NCI-H2227 (cell line): ENCODE measurements at regions not wholly inside any gene's neighbourhood (a gene's known extent, or its start where the extent isn't known, plus 50 kb on each side); places are given as distances from the start of the nearest gene placed in this dataset.
"Not testable (repeated sequence)": the region's sequence is repeated elsewhere in the genome, so short reads cannot be mapped to it uniquely, and the experiment has no call there.

Source experiments
- DNase-seq: peaks from one replicate; lab custom pipeline; 2025; ENCODE audit not compliant: unreplicated experiment; lab: John Stamatoyannopoulos, UW

DNA sequence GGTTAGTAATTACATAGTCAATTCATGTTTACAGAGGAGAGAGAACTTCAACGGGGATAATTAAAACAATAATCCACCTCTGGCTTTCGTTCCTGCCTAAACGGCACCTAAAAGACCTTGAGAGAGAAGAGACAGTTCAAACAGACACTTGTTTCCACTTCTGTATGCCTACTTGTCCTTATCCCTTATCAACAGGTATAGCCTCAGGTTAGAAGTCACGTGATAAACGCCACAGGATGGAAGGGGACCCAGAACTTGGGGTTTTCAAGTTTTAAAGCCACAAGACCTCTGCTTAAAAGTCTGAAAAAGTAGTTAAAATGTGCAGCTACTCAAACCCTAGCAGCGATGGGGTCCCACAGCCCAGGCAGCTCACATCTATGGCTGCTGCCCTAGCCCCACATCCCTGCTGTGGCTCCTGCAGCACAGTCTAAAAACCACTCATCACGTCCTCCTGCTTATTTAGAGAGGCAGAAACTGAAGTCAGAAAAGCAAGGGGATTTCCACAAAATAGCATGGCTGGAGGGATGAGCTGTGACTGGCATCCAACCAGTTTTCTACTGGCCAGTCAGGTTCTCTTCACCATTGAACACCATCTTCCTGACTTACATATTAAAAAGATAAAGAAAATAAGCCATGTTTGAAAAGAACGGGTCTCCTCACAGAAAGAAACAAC, 51.2 kb upstream of the SEC16B start:
- no peak for DNase-seq

DNA sequence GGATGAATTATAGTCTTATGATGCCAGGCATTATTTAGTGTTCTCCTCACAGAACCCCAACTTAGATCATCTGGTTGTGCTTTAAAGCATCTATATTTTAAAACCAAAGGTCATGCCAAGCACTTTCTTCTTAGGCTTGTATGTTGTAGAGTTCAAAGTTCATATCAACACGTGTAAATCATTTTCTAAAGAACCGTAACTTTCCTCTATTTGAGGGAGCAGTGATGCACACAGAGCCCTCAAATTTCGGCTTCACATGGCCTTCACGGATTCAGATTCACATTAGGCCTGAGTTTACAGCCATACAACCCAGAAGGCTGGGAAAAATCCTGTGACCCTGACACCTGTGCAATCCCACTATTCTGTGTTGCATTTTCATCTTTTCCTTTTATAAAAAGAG, 52.1 kb upstream of the SEC16B start:
- no peak for DNase-seq

DNA sequence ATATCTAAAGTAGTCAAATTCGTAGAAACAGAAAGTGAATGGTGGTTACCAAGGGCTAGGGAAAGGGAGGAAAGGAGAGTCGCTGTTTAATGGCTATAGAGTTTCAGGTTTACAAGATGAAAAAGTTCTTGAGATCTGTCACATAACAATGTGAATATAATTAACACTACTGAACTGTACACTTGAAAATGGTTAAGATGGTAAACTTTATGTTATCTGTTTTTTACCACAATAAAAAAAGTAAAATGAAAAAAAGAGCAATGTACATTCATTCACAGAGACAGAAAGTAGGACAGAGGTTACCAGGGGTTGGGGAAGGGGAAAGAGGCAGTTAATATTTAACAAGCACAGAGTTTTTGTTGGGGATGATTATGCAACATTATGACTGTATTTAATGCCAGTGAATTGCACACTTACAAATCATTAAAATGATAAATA, 53.3 kb upstream of the SEC16B start:
- no peak for DNase-seq

DNA sequence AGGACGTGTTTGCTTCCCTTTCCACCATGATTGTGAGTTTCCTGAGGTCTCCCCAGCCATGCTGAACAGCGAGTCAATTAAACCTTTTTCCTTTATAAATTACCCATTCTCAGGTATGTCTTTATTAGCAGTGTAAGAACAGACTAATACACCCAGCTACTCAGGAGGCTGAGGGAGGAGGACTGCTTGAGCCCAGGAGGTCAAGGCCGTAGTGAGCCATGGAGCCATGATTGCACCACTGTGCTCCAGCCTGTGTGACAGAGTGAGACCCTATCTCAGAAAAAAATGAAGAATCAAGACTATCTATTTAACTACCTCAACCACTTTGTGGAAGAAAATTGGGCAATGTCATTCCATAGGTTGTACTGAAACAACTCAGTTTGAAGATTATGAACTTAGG, 54.6 kb upstream of the SEC16B start:
- DNase-seq = no peak

DNA sequence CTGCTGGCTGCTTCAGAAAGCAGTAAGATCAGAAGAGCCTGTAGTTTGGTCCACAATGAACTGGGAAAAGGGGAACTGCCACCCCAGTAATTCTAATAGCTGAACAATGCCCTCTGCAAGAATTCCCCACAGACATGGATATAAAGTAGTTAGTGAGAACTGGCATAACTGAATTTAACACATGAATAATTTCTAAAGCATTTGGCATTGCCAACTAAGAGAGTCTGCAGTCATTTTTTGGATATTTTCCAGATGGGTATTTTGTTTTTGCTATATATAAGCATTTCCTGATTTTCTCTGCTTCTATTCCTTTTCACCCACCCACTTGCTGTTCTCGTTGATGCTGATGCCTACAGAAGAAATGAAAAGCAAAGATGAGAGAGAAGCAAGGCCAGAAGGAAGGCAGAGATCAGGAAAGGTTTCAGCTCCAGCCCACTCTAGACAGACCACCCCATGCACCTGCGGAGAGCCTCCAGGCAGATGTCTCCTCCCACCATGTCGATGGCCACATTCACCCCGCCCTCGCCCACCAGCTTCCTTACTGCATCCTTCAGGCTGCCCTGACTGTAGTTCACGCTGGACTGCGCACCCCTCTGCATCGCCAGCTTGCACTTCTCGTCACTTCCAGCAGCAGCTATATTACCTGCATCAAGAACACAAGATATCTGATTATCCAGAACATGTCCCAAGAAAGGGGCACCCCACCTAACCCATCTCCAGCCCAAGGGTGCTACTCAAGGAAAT, 55.9 kb upstream of the SEC16B start:
- no peak for DNase-seq

DNA sequence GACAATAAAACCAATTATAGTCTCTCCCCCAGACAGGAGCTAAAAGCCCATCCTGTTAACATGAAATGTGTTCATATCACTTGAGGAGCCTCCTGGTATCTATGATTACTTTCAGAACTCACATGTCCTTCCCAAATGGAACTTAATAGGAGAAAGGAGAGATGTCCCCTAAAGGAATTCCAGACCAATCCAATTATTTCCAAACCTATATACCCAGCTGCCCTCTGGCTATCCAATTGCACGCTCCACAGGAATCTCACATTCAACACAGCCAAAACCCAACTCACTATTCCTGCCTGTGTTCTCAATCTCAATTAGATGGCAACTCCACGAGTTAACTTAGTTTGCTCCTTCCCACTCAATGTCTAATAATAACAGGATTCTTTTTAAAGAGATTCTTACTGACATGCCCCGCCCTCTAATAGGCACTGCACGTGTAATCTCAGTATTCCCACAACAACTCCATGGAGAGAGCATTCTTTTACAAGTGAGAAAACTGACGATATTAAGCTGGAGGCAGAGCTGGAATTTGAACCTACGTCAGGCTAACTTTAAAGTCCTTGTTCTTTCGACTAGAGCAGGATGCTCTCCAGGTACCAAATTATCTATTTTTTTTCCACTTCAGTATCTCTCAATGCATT, 59.1 kb upstream of the SEC16B start:
- no peak for DNase-seq

DNA sequence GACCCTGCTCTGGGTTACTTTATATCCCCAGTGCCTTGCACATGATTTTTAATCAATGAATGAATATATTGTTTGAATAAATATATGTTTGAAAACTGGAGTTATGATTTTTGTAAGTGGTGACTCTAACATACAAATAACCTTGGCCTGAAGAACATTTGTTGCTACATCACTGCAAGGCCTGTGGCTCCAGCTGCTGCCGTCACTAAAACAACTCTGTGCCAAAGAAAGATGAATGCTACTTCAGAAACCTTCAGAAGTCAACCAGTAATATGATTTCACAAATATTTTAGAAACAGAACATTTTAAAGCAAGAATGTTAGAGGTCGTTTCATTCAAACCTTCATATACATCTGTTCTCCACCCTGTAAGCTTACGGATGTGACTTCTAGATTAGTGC, 60.6 kb upstream of the SEC16B start:
- DNase-seq = no peak

DNA sequence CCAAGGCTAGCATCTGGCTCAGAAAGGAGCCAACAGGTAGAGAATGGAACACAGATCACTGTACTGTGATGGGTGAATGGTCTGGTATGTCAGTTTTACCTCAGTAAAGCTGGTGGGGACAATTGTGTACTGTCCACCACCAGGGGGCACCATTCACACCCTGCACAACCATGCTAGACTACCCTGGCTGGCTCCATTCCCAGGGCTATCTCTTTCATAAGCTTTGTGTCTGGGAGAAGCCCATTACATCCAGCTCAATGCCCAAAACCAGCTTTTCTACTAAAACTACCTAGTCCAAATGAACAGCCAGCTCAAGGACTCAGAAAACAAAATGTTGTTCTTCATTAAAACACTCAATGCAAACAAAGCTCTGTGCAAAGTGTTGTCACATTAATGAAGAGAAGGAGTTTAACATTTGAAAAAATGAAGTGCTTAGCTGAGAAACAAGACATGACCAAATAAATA, 62.0 kb upstream of the RASAL2 start:
- DNase-seq = peak; percentile 83

DNA sequence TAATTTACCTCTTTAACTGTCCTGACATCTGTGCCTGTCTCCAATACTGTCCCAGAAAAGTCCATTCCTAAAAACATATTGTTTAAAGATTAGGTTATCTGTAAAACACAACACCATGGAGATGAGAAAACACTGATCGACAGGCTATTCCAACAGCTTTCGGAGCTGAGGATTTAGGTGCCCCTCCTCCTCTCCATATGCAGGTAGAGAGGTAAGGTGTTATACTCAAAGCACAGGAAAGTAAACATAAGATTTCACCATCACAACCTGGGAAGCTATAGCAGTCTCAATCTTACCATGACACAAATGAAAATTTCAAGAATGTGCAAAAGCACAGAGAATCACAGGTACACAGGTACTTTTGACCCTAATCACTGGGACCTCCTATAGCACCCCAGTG, 60.9 kb upstream of the RASAL2 start:
- no peak for DNase-seq

DNA sequence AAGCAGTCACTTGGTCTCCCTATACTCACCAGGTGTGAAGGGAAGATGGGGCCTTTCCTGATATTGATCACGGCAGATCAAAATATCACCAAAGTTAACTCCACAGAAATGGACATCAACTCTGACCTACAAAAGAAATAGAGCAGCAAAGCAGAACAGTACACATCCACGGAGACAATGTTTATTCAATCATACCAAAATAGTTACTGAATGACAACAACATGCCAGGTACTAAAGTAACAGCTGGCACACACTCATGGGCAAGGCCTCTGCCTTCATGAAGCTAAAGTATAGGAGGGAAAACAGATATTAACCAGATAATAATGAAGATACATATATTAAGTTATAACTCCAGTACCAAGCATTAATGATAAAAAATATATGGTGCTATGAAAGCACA, 59.2 kb upstream of the RASAL2 start:
- DNase-seq = no peak

DNA sequence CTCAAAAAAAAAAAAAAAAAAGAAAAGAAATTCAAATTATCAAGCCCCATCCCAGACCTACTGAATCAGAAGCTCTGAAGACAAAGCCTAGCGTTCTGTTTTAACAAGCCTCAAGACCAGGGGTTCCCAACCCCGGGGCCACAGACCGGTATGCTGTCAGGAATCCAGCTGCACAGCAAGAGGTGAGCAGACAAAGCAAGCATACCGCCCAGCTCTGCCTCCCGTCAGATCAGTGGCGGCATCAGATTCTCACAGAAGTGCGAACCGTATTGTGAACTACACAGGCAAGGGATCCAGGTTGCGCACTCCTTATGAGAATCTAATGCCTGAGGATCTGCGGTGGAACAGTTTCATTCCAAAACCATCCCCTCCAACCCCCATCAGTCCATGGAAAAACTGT, 57.8 kb upstream of the RASAL2 start:
- no peak for DNase-seq

DNA sequence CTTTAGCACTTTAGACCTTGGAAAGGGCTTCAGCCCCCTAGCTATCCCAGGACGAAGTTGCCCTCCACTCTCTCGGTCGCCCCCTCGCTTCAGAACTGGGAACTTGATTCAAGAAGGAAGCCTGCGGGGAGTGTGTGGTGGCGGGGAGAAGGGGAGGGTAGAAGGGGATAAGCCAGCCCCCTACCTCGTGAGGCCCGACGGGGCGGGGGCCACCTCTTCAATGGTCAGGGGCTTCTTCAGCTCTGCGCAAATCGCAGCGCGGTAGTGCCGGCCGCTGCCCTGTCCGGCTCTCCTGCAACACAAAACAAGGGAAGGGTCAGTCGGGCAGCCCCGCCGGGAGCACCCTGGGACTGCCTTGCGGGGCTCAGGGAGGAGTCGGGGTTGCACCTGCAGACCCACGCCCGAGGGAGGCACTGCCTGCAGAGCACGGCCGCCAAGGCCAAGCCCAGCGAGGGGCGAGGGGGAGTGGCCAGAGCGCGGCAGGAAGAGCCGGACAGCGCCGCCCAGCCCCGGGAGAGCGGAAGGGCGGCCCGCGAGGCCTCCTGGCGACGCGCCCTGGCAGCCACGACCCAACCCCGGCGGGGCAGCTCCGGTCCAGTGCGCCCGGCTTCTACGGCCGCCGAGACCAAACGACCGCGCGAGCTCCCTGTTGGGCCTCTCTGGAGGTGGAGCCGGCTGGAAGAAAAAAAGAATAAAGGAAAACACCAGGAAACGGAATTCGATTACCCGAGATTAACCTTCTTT, 56.2 kb upstream of the RASAL2 start:
- DNase-seq = peak; percentile 87

DNA sequence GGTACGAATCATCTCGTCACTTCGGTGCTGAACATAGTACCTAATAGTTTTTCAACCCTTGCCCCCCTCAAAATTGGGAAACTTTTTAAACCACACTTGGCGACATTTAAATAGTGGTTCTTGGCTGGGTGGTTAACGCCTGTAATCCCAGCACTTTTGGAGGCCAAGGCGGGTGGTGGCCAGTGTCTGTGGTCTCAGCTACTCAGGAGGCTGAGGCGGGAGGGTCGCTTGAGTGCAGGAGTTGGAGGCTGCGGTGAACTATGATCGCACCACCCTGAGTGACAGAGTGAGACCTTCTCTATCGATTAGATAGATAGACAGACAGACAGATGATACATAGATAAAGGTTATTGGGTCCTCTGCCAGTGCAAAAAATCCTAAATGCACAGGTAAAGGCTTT, 55.5 kb upstream of the RASAL2 start:
- DNase-seq = no peak

DNA sequence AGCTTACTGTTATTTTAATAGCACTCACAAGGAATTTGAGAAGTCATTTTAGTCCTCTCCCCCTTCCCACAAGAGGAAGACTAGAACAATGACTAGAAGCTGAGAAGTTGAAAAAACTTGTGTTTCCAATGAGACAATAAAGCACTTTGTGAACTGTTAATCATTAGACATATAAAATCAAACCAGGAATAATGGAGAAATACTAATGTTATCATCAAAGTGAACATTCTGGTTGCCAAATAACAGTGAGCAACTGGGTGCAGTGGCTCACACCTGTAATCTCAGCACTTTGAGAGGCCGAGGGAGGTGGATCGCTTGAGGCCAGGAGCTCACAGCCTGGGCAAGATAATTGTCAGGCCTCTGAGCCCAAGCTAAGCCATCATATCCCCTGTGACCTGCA, 54.0 kb upstream of the RASAL2 start:
- DNase-seq = no peak

DNA sequence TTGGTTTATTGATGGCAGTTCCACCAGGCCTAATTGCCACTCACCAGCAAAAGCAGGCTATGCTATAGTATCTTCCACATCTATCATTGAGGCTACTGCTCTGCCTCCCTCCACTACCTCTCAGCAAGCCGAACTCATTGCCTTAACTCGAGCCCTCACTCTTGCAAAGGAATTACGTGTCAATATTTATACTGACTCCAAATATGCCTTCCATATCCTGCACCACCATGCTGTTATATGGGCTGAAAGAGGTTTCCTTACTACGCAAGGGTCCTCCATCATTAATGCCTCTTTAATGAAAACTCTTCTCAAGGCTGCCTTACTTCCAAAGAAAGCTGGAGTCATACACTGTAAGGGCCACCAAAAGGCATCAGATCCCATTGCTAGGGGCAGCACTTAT, 50.0 kb upstream of the RASAL2 start:
- DNase-seq = not testable (repeated sequence)
